NCI-H2029 (cell line): ENCODE measurements at regions not wholly inside any gene's neighbourhood (a gene's known extent, or its start where the extent isn't known, plus 50 kb on each side); places are given as distances from the start of the nearest gene placed in this dataset.

ENCODE experiments used
- DNase-seq: peaks from one replicate; lab custom pipeline; 2025; lab: John Stamatoyannopoulos, UW

- no peak for DNase-seq
These were observed 64.3 kb upstream of the CPNE8 start for GRCh38 chr12:38969706-38970105.

GRCh38 chr12:38961683-38962082 lies 56.3 kb upstream of the CPNE8 start:
- no peak for DNase-seq

- no peak for DNase-seq
These were observed 55.6 kb upstream of the CPNE8 start for GRCh38 chr12:38961012-38961411.

GRCh38 chr12:38956337-38956736 lies 50.9 kb upstream of the CPNE8 start:
- DNase-seq = no peak
